ENCODE measurements at regions not wholly inside any gene's neighbourhood (a gene's known extent, or its start where the extent isn't known, plus 50 kb on each side); places are given as distances from the start of the nearest gene placed in this dataset.
"Not testable (repeated sequence)": the region's sequence is repeated elsewhere in the genome, so short reads cannot be mapped to it uniquely, and the experiment has no call there.

DNA sequence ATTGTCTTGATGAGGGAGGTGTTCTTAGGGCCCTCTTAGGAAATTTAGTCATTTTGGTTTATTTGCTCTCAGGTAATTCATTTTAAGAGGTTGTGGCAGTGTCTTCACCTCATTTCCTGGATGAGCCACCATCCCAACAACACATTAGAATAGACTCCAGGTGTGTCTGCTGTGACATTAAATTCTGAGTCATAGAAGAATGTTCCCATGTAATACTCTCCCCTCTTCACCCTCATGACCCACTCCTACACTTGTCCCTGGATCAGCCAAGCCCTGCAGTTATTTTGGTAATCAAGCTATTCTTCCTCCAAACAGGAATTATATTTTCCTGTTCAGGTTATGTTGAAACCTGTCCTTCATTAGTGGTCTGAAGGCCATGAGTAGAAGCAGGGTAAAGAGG is 944.1 kb downstream of the SORCS3 start:
- H3K9me3 Mint-ChIP-seq = peaks cover 6% of the 10 kb centered on the region
- no peaks in the 10 kb centered on the region for H3K4me1 Mint-ChIP-seq (ENCODE audit: low read depth)
- no peaks in the 10 kb centered on the region for H3K27me3 Mint-ChIP-seq (ENCODE audit: low read depth)
- H3K36me3 Mint-ChIP-seq (ENCODE audit: low read depth) = no peaks in the 10 kb centered on the region
- H3K27ac Mint-ChIP-seq = no peak overlapping the region
- H3K4me3 Mint-ChIP-seq = no peak overlapping the region

DNA sequence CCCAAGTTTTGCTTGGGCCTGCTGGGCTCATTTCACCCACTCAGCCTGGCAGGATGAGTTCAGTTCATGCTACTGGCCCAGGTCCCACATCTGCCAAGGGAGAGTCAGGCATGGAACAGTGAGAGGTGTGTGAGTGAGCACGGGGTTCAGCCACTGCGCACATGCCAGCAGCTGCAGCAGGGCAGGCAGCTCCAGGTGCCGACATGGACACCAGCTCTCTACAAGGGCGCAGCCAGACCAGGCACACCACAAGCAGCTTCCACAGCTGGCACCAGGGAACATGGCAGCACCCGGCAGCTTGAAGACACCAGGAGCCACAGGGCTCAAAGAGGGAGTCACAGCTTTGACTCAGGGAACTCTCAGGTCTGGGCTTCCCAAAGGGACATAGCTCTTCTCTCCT is 938.0 kb downstream of the SORCS3 start:
- Mint-ChIP-seq H3K4me3 (no peak overlapping the region), H3K9me3 (peaks cover 21% of the 10 kb centered on the region), H3K27ac (no peak overlapping the region), H3K27me3 (ENCODE audit: low read depth) (no peaks in the 10 kb centered on the region), H3K36me3 (ENCODE audit: low read depth) (no peaks in the 10 kb centered on the region), H3K4me1 (ENCODE audit: low read depth) (no peaks in the 10 kb centered on the region)

DNA sequence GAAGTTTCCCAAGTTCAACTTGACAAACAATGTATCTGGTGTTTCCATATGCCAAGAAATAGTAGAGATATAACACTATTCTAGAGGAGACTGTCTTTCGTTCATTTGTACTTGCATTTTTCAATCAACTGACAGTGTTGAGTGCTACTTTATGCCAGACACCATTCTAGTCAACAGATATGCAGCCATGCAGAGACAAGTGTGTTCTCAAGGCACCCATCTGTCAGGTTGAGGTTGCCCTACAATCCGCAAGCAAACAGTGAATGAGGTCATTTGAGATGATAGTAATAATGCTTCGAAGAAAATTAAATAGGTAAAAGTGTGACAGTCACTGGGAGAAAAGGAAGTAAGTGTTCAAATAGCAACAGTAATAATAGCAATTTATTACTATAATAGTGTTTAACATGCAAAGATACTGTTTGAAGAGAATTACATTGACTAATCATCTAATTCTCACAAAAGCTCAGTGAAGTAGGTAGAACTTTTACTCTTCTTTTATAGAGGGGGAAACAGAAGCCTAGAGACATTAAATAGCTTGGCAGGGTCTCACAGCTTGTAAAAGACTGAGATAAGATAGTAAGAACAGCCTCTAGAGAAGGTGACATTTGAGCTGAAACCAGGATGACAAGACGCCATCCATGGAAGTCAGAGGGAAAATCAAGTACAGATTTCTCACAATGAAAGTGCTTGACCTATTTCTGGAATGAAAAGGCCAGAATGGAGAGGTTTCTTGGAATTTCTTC is 936.9 kb downstream of the SORCS3 start:
- Mint-ChIP-seq H3K9me3 (peaks cover 21% of the 10 kb centered on the region), H3K4me1 (ENCODE audit: low read depth) (no peaks in the 10 kb centered on the region), H3K36me3 (ENCODE audit: low read depth) (no peaks in the 10 kb centered on the region), H3K4me3 (no peak overlapping the region), H3K27ac (no peak overlapping the region), H3K27me3 (ENCODE audit: low read depth) (no peaks in the 10 kb centered on the region)

DNA sequence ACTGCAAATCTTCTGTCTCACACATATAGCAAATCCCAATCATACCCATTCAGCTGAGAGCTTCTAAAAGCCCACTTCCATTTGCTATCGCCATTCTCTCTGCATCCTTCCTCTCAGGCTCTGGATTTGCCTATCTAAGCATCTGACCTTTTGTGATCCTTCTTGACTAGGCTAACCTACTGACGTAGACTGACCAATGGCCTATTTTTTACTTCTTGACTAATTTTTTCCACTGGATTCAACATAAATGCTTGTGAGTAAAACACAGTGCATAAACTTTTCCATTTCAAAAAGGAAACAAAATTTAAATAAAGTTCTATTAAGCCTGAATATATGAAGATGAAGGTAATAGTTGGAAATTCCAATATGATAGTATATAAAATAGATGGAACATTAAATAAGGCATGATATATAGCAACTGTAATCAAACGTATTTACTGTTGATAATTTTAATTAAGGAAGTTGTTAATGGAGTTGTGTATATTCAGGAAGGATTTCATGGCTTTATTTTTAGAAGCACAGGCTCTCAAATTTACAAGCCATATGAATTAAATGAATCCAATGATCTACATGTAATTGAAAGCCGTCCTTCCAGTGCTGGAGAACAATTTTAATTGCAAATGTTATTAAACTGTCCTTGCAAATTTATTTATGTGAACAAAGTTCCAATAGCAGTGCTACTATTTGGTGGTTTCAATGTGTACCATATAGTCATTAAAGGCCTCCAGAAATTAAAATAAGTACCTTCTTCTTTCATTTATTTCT is 918.4 kb downstream of the SORCS3 start:
- Mint-ChIP-seq H3K4me3 (no peak overlapping the region), H3K27ac (no peak overlapping the region), H3K9me3 (no peaks in the 10 kb centered on the region), H3K36me3 (ENCODE audit: low read depth) (no peaks in the 10 kb centered on the region), H3K27me3 (ENCODE audit: low read depth) (no peaks in the 10 kb centered on the region), H3K4me1 (ENCODE audit: low read depth) (no peaks in the 10 kb centered on the region)

DNA sequence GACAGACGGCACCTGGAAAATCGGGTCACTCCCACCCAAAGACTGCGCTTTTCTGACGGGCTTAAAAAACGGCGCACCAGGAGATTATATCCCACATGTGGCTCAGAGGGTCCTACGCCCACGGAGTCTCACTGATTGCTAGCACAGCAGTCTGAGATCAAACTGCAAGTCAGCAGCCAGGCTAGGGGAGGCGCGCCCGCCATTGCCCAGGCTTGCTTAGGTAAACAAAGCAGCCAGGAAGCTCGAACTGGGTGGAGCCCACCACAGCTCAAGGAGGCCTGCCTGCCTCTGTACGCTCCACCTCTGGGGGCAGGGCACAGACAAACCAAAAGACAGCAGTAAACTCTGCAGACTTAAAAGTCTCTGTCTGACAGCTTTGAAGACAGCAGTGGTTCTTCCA is 909.4 kb downstream of the SORCS3 start:
- not testable (repeated sequence) for H3K9me3 Mint-ChIP-seq; H3K4me1 Mint-ChIP-seq (ENCODE audit: low read depth); H3K36me3 Mint-ChIP-seq (ENCODE audit: low read depth); H3K27ac Mint-ChIP-seq; H3K4me3 Mint-ChIP-seq; H3K27me3 Mint-ChIP-seq (ENCODE audit: low read depth)

DNA sequence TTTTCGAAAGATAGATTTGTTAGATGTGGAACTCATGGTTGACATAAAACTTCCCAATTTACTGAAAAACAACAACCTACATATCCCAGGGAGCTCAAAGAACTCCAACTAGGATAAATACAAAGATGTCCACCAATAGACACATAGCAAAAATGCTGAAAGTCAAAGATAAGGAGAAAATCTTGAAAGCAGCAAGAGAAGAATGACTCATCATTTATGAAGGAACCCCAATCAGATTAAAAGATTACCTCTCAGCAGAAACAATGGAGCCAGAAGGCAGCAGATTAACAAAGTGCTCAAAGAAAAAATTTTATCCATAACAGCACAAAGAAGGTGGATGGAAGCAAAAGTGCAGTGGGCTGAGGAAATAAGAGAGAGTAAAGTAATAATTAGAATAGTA is 908.6 kb downstream of the SORCS3 start:
- H3K4me1 Mint-ChIP-seq (ENCODE audit: low read depth) = no peaks in the 10 kb centered on the region
- no peak overlapping the region for H3K4me3 Mint-ChIP-seq
- peaks cover 7% of the 10 kb centered on the region for H3K9me3 Mint-ChIP-seq
- H3K27me3 Mint-ChIP-seq (ENCODE audit: low read depth) = no peaks in the 10 kb centered on the region
- no peak overlapping the region for H3K27ac Mint-ChIP-seq
- no peaks in the 10 kb centered on the region for H3K36me3 Mint-ChIP-seq (ENCODE audit: low read depth)

DNA sequence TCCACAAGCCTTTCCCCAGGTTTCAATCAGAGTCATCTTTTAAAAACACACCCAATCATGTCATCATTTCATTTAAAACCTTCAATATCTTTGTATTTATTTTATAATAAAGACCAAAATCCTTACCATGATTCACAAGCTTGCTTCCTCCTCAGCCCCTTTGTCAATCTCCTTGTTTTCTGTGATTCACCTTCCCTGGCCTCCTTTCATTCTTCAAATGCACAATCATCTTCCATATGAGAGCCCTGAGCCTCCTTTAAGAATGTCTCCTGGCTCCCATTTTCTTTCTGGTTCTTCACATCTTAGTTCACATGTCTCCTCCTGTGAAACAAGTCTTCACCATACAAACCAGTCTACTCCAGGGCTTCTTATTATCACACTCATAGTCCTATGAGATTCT is 904.0 kb downstream of the SORCS3 start:
- no peaks in the 10 kb centered on the region for H3K4me1 Mint-ChIP-seq (ENCODE audit: low read depth)
- peaks cover 7% of the 10 kb centered on the region for H3K9me3 Mint-ChIP-seq
- H3K4me3 Mint-ChIP-seq = no peak overlapping the region
- no peaks in the 10 kb centered on the region for H3K27me3 Mint-ChIP-seq (ENCODE audit: low read depth)
- H3K27ac Mint-ChIP-seq = no peak overlapping the region
- no peaks in the 10 kb centered on the region for H3K36me3 Mint-ChIP-seq (ENCODE audit: low read depth)

DNA sequence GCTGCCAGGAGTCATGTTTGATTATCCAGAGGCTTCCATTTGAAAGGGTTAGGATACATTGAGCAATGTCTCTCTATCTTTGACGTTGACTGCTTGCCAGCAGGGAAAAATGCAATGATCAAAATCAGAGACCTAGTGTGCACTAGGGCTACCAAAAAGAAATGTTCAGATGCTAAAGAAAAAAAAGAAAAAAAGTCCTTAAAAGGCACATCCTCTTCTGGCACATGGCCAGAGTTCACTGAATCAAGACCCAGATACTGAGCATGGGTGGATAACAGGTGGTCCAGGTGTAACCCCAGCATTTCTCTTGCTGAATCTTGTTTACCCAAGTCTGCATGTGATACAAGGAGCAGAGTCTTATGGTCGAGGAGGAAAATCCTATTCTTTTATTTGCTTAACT is 899.3 kb downstream of the SORCS3 start:
- Mint-ChIP-seq H3K27ac (no peak overlapping the region), H3K36me3 (ENCODE audit: low read depth) (no peaks in the 10 kb centered on the region), H3K4me1 (ENCODE audit: low read depth) (no peaks in the 10 kb centered on the region), H3K9me3 (no peaks in the 10 kb centered on the region), H3K27me3 (ENCODE audit: low read depth) (no peaks in the 10 kb centered on the region), H3K4me3 (no peak overlapping the region)

DNA sequence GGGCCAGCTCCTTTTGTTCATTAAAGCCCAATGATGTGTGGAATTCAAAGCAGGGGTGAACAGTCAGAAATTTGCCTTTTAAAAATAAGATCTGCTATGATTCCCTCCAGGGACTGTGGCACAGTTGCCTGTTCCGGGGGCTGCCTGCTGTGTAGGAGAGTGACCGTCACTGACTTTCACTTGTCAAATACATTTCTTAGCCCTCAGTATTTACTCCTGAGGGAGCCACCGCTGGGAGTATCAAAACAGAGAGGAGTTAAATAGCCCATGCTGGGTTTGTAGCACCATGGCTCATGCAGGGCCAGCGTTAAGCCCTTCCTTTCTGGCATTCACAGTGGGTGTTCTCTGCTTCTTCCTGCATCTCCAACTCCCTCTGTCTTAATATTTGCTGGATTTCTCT is 897.8 kb downstream of the SORCS3 start:
- peaks cover 4% of the 10 kb centered on the region for H3K9me3 Mint-ChIP-seq
- no peak overlapping the region for H3K4me3 Mint-ChIP-seq
- no peaks in the 10 kb centered on the region for H3K4me1 Mint-ChIP-seq (ENCODE audit: low read depth)
- no peak overlapping the region for H3K27ac Mint-ChIP-seq
- H3K27me3 Mint-ChIP-seq (ENCODE audit: low read depth) = no peaks in the 10 kb centered on the region
- H3K36me3 Mint-ChIP-seq (ENCODE audit: low read depth) = no peaks in the 10 kb centered on the region

DNA sequence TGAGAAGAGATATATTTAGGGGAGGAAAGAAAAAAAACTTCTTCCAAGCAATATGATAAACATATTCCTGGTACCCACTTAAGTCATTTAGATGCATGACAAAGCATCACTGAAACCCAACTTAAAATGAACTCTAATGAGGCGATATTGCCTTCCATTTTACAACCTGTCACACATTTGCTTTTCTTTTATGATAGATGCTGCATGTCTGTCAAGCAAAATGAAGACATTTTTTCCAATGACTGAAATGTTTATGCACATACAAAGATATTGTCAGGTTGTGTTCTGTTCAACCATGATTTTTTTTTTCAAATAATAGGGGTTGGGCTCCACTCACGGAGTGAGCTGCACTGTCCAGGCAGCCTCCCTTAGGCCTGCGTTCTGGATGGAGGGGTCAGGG is 894.4 kb downstream of the SORCS3 start:
- Mint-ChIP-seq H3K36me3 (ENCODE audit: low read depth) (no peaks in the 10 kb centered on the region), H3K27me3 (ENCODE audit: low read depth) (no peaks in the 10 kb centered on the region), H3K4me1 (ENCODE audit: low read depth) (no peaks in the 10 kb centered on the region), H3K9me3 (peaks cover 12% of the 10 kb centered on the region), H3K27ac (no peak overlapping the region), H3K4me3 (no peak overlapping the region)

DNA sequence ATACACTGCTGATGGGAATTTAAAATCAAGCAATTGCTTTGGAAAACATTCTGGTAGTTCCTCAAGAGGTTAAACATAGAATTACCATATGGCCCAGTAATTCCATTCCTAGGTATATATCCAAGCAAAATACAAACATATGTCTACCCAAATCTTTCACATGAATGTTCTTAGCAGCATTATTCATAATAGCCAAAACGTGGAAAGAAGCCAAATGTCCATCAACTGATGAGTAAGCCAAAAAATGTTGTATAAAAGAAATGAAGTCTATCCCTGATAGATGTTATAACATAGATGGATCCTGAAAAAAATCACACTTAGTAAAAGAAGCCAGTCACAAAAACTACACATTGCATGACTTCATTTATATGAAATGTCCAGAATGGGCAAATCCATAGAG is 893.0 kb downstream of the SORCS3 start:
- Mint-ChIP-seq H3K36me3 (ENCODE audit: low read depth) (no peaks in the 10 kb centered on the region), H3K4me3 (no peak overlapping the region), H3K27me3 (ENCODE audit: low read depth) (no peaks in the 10 kb centered on the region), H3K4me1 (ENCODE audit: low read depth) (no peaks in the 10 kb centered on the region), H3K27ac (no peak overlapping the region), H3K9me3 (peaks cover 12% of the 10 kb centered on the region)

DNA sequence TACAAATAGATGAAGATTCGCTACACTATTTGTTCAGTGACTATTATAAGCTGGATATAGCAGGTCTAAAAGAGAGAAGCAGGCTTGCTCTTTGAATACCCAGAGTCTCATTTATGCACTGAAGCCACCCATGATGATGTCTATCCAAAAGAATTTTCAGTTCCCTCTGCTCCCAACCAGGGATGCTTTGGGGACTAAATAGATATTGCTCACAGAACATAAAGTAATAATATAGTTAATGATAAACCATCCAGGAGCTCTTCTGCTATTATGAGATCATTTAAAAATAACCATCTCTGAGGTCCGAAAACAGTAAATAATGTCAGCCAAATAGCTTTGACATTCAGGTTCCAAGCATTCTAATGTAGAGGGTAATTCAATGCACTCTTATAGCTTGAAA is 875.4 kb downstream of the SORCS3 start:
- no peak overlapping the region for H3K27ac Mint-ChIP-seq
- H3K9me3 Mint-ChIP-seq = no peaks in the 10 kb centered on the region
- H3K4me3 Mint-ChIP-seq = no peak overlapping the region
- H3K4me1 Mint-ChIP-seq (ENCODE audit: low read depth) = no peaks in the 10 kb centered on the region
- H3K36me3 Mint-ChIP-seq (ENCODE audit: low read depth) = no peaks in the 10 kb centered on the region
- no peaks in the 10 kb centered on the region for H3K27me3 Mint-ChIP-seq (ENCODE audit: low read depth)

DNA sequence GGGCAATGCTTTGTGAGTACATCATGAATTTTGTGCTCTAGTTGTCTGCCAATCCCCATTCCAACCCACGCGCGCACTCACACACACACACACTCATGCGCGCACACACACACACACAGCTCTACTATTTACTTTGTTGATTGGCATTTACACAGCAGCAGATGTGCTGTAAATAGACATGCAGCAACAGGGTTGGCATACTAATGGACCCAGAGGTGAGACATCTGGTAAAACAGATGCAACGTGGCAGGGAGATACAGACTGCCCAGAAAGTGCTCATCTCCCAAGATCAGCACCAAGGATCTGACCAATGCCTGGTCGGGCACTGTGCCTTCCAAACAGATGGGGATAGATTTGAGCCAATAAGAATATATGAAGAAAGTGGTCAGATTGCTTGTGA is 873.0 kb downstream of the SORCS3 start:
- Mint-ChIP-seq H3K9me3 (no peaks in the 10 kb centered on the region), H3K4me3 (no peak overlapping the region), H3K27ac (no peak overlapping the region), H3K36me3 (ENCODE audit: low read depth) (no peaks in the 10 kb centered on the region), H3K27me3 (ENCODE audit: low read depth) (no peaks in the 10 kb centered on the region), H3K4me1 (ENCODE audit: low read depth) (no peaks in the 10 kb centered on the region)

DNA sequence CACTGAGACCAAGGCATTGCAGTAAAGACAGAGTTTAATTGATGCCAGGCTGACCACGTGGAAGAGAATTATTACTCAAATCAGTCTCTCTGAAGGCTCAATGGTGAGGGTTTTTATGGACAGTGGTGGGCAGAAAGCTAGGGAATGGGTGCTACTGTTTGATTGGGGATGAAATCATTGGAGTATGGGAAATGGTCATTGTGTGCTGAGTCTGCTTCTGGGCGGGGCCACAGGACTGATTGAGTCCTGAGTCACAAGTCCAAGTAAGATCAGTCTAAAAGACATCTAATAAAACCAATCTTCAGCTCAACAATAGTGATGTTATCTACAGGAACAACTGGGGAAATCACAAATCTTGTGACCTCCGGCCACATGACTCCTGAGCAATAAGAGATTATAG is 868.4 kb downstream of the SORCS3 start:
- Mint-ChIP-seq H3K27me3 (ENCODE audit: low read depth) (no peaks in the 10 kb centered on the region), H3K9me3 (no peaks in the 10 kb centered on the region), H3K4me3 (no peak overlapping the region), H3K36me3 (ENCODE audit: low read depth) (no peaks in the 10 kb centered on the region), H3K27ac (no peak overlapping the region), H3K4me1 (ENCODE audit: low read depth) (no peaks in the 10 kb centered on the region)

DNA sequence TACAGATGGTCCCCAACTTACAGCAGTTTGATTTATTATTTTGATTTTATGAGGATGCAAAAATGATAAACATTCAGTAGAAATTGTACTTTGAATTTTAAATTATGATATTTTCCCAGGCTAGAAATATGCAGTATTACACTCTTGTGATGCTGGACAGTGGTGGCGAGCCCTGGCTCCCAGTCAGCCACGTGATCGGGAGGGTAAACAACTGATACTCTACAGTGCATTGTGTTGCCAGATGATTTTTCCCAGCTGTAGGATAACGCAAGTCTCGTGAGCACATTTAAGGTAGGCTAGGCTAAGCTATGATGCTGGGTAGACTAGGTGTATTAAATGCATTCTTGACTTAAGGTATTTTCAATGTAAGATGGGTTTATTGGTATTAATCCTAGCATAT is 865.2 kb downstream of the SORCS3 start:
- no peaks in the 10 kb centered on the region for H3K9me3 Mint-ChIP-seq
- H3K27me3 Mint-ChIP-seq (ENCODE audit: low read depth) = no peaks in the 10 kb centered on the region
- H3K27ac Mint-ChIP-seq = no peak overlapping the region

More for the DNA sequence above, 865.2 kb downstream of the SORCS3 start:
- Mint-ChIP-seq H3K4me1 (ENCODE audit: low read depth) (no peaks in the 10 kb centered on the region), H3K36me3 (ENCODE audit: low read depth) (no peaks in the 10 kb centered on the region), H3K4me3 (no peak overlapping the region)
